ENCODE measurements at regions not wholly inside any gene's neighbourhood (a gene's known extent, or its start where the extent isn't known, plus 50 kb on each side); places are given as distances from the start of the nearest gene placed in this dataset.

GRCh38 chr6:147699140-147699539, 190.7 kb downstream of the SAMD5 start:
- H3K9me3 ChIP-seq (ENCODE audit: insufficient read depth in 2 of 2, low read depth in 1 of 2, low read length in 1 of 2) = no peaks in the 10 kb centered on the region
- no peak for FAIRE-seq
- TF ChIP-seq NRF1 (IDR thresholded peaks at IDR 0.05; ENCODE audit: low read depth, low read length) (no peak), CEBPB (IDR thresholded peaks at IDR 0.05; ENCODE audit: low read depth, low read length) (no peak)
- H2BK15ac ChIP-seq (ENCODE audit: low read length) = no peak overlapping the region
- H4K8ac ChIP-seq (ENCODE audit: extremely low read depth, insufficient read depth, low read length) = no peak overlapping the region
- no peaks in the 10 kb centered on the region for H3K36me3 ChIP-seq (ENCODE audit: control insufficient read depth in 2 of 4, insufficient read depth in 4 of 4, low read length in 3 of 4)
- H3K27me3 ChIP-seq (replicated peaks in 1 of 4; ENCODE audit: control insufficient read depth in 3 of 4, extremely low read depth in 1 of 4, insufficient read depth in 3 of 4, low read length in 3 of 4) = no peaks in the 10 kb centered on the region
- DNase-seq (ENCODE audit: low read depth in 1 of 2, low spot score in 2 of 2) = no peak
- no peak overlapping the region for H2BK5ac ChIP-seq (ENCODE audit: low read depth, low read length)
- H3K23me2 ChIP-seq (ENCODE audit: low read depth, low read length) = no peaks in the 10 kb centered on the region
- H3K18ac ChIP-seq (ENCODE audit: extremely low read depth, low read length) = no peak overlapping the region
- no peak overlapping the region for H3K4me3 ChIP-seq (ENCODE audit: extremely low read depth in 1 of 4, insufficient read depth in 2 of 4, low read depth in 3 of 4, low read length in 4 of 4)
- no peak overlapping the region; the same call in 1 of the 2 replicates for H2AK5ac ChIP-seq (ENCODE audit: low read depth, low read length)
- CTCF ChIA-PET (ENCODE audit: partially characterized antibody) = no interaction called here
- no peak overlapping the region for H3K27ac ChIP-seq (ENCODE audit: low read depth, low read length)
- H2AFZ ChIP-seq (ENCODE audit: low read length) = no peak overlapping the region
- no peak overlapping the region for H4K91ac ChIP-seq (replicated peaks; ENCODE audit: insufficient read length, low read length)
- no peak overlapping the region for H4K5ac ChIP-seq (ENCODE audit: insufficient read length, low read depth, low read length)
- H3K56ac ChIP-seq (replicated peaks; ENCODE audit: insufficient read length, low read depth, low read length) = no peak overlapping the region
- H3K23ac ChIP-seq (ENCODE audit: insufficient read length) = no peak overlapping the region
- H3K4me1 ChIP-seq (replicated peaks in 1 of 4; ENCODE audit: control insufficient read depth in 3 of 4, insufficient read depth in 4 of 4, low read length in 3 of 4) = no peaks in the 10 kb centered on the region
- no peaks in the 10 kb centered on the region for H3K79me1 ChIP-seq (ENCODE audit: low read depth, low read length)
- H4K20me1 ChIP-seq (replicated peaks in 1 of 2; ENCODE audit: control insufficient read depth in 1 of 2, insufficient read depth in 2 of 2, low read length in 2 of 2) = peaks cover 0 to 1% of the 10 kb centered on the region in 2 experiments
- 86% methylated on average over 2 of the region's 2 CpGs; no CpG with 5 or more reads in 1 of the 2 experiments for WGBS, 2 experiments (ENCODE audit: extremely low coverage in 1 of 2, insufficient coverage in 1 of 2, insufficient read length in 1 of 2, insufficient replicate concordance in 2 of 2, low coverage in 1 of 2, low lambda C conversion rate in 2 of 2, missing lambda C conversion rate in 1 of 2)
- no peak overlapping the region for H2BK120ac ChIP-seq (replicated peaks; ENCODE audit: low read depth, low read length)
- H3K4me2 ChIP-seq (ENCODE audit: insufficient read depth in 1 of 2, low read depth in 2 of 2, low read length in 2 of 2) = no peak overlapping the region
- H2BK12ac ChIP-seq (ENCODE audit: low read depth, low read length) = no peak overlapping the region
- H3K9ac ChIP-seq (replicated peaks in 1 of 4; ENCODE audit: extremely low read depth in 1 of 4, low read depth in 3 of 4, low read length in 3 of 4) = no peak overlapping the region
- no peak overlapping the region for H3K4ac ChIP-seq (replicated peaks; ENCODE audit: insufficient read length, low read depth, low read length)
- H3K14ac ChIP-seq (ENCODE audit: insufficient read length) = no peak overlapping the region
- no peak overlapping the region for H2BK20ac ChIP-seq (ENCODE audit: low read length)
- POLR2A ChIA-PET (ENCODE audit: partially characterized antibody) = no interaction called here
- H3K79me2 ChIP-seq (ENCODE audit: control insufficient read depth in 1 of 2, insufficient read depth in 2 of 2, low read length in 2 of 2) = no peaks in the 10 kb centered on the region

Data from H1 (cell line).